Fibroblast of lung (primary cell): ENCODE measurements at regions not wholly inside any gene's neighbourhood (a gene's known extent, or its start where the extent isn't known, plus 50 kb on each side); places are given as distances from the start of the nearest gene placed in this dataset.

ENCODE experiments used
- DNase-seq, 2 donors: peaks; one replicate each; pipeline versions ENCODE4 v3.0.0 to v3.0.0-alpha.2; 2010; ENCODE audit warnings: low read depth in 2 of 2
- H2AFZ ChIP-seq: 2 replicates; pipeline ENCODE4 v1.5.1; 2012; ENCODE audit warnings: low read length, control low read depth, inconsistent platforms
- H3K27ac ChIP-seq: 2 replicates; pipeline ENCODE4 v1.5.1; 2011; ENCODE audit warnings: low read length, control low read depth; ENCODE audit not compliant: insufficient read depth
- H3K27me3 ChIP-seq: 2 replicates; pipeline ENCODE4 v1.5.1; 2011; ENCODE audit warnings: mild to moderate bottlenecking, low read length; ENCODE audit not compliant: control insufficient read depth, insufficient read depth
- H3K36me3 ChIP-seq: 2 replicates; pipeline ENCODE4 v1.5.1; 2011; ENCODE audit warnings: low read length; ENCODE audit not compliant: control insufficient read depth, insufficient read depth
- H3K4me1 ChIP-seq: 2 replicates; pipeline ENCODE4 v1.5.1; 2011; ENCODE audit warnings: low read length; ENCODE audit not compliant: control insufficient read depth, insufficient read depth; ENCODE audit errors: extremely low read depth
- H3K4me2 ChIP-seq: 2 replicates; pipeline ENCODE4 v1.5.1; 2011; ENCODE audit warnings: low read length, control low read depth; ENCODE audit not compliant: insufficient read depth; ENCODE audit errors: extremely low read depth
- H3K4me3 ChIP-seq, 4 experiments: fragments of 200-600 bp in 1 of 4; sonication (generic) in 1 of 4; replicated peaks in 1 of 4; 2 replicates each; pipeline ENCODE4 v1.5.1; 2011 to 2016; ENCODE audit warnings: low read length in 4 of 4, low read depth in 3 of 4, mild to moderate bottlenecking in 3 of 4, control low read depth in 2 of 4, inconsistent platforms in 1 of 4, mixed read lengths in 1 of 4; ENCODE audit not compliant: insufficient read depth in 1 of 4; ENCODE audit errors: control extremely low read depth in 1 of 4
- H3K79me2 ChIP-seq: 2 replicates; pipeline ENCODE4 v1.5.1; 2012; ENCODE audit warnings: mild to moderate bottlenecking, low read length, inconsistent platforms; ENCODE audit not compliant: control insufficient read depth, insufficient read depth
- H3K9ac ChIP-seq: 2 replicates; pipeline ENCODE4 v1.5.1; 2011; ENCODE audit warnings: mild to moderate bottlenecking, low read length, control low read depth; ENCODE audit not compliant: insufficient read depth
- H3K9me3 ChIP-seq: 2 replicates; pipeline ENCODE4 v1.5.1; 2012; ENCODE audit warnings: low read depth, low read length; ENCODE audit not compliant: control insufficient read depth, insufficient read depth
- H4K20me1 ChIP-seq: 2 replicates; pipeline ENCODE4 v1.5.1; 2011; ENCODE audit warnings: low read length; ENCODE audit not compliant: control insufficient read depth, insufficient read depth; ENCODE audit errors: extremely low read depth
- EZH2 ChIP-seq: IDR thresholded peaks from 2 replicates; pipeline ENCODE4 v1.5.1; 2012; ENCODE audit warnings: low read length, control low read depth, mild to moderate bottlenecking; ENCODE audit errors: missing control alignments
- TF ChIP-seq, protein P1 (sequence below), 2 donors: IDR thresholded peaks in 1 of 2; conservative IDR thresholded peaks in 1 of 2; 1 replicate in 1 of 2; 2 replicates in 1 of 2; pipeline ENCODE4 v1.5.1; 2011 to 2012; ENCODE audit warnings: low read length in 2 of 2, control low read depth in 1 of 2, inconsistent platforms in 1 of 2, low read depth in 1 of 2, mild to moderate bottlenecking in 1 of 2

GRCh38 chr1:106747232-106747631, 309.2 kb upstream of the PRMT6 start:
- DNase-seq = peak in 1 of 2 donors; percentile 36
- Histone ChIP-seq H3K9ac (no peak overlapping the region), H3K79me2 (no peaks in the 10 kb centered on the region), H3K9me3 (no peaks in the 10 kb centered on the region), H3K4me3 (no peak overlapping the region), H3K4me2 (no peak overlapping the region), H3K27me3 (no peaks in the 10 kb centered on the region), H3K4me1 (no peaks in the 10 kb centered on the region), H3K27ac (no peak overlapping the region), H3K36me3 (no peaks in the 10 kb centered on the region), H4K20me1 (no peaks in the 10 kb centered on the region), H2AFZ (no peak overlapping the region)
- no peak for TF ChIP-seq EZH2
- TF ChIP-seq, protein P1, sequence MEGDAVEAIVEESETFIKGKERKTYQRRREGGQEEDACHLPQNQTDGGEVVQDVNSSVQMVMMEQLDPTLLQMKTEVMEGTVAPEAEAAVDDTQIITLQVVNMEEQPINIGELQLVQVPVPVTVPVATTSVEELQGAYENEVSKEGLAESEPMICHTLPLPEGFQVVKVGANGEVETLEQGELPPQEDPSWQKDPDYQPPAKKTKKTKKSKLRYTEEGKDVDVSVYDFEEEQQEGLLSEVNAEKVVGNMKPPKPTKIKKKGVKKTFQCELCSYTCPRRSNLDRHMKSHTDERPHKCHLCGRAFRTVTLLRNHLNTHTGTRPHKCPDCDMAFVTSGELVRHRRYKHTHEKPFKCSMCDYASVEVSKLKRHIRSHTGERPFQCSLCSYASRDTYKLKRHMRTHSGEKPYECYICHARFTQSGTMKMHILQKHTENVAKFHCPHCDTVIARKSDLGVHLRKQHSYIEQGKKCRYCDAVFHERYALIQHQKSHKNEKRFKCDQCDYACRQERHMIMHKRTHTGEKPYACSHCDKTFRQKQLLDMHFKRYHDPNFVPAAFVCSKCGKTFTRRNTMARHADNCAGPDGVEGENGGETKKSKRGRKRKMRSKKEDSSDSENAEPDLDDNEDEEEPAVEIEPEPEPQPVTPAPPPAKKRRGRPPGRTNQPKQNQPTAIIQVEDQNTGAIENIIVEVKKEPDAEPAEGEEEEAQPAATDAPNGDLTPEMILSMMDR (conservative IDR thresholded peaks at IDR 0.05 in 1 of 2, IDR thresholded peaks at IDR 0.05 in 1 of 2; ENCODE audit: low read depth in 1 of 2, low read length in 2 of 2) = no peak

DNA sequence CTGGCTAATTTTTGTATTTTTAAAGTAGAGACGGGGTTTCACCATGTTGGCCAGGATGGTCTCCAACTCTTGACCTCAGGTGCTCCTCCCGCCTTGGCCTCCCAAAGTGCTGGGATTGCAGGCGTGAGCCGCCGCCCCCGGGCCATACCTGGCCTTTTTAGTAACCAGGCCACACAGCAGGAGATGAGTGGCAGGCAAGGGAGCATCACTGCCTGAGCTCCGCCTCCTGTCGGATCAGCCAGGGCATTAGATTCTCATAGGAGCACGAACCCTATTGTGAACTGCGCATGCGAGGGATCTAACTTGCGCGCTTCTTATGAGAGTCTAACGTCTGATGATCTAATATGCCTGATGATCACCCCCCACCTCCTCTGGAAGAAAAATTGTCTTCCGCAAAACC, 308.7 kb upstream of the PRMT6 start:
- Histone ChIP-seq H3K9ac (no peak overlapping the region), H2AFZ (no peak overlapping the region), H3K27me3 (no peaks in the 10 kb centered on the region), H3K79me2 (no peaks in the 10 kb centered on the region), H3K4me1 (no peaks in the 10 kb centered on the region), H3K36me3 (no peaks in the 10 kb centered on the region), H3K27ac (no peak overlapping the region), H3K4me3 (no peak overlapping the region), H3K4me2 (no peak overlapping the region), H4K20me1 (no peaks in the 10 kb centered on the region), H3K9me3 (no peaks in the 10 kb centered on the region)
- no peak for DNase-seq
- no peak for TF ChIP-seq EZH2
- TF ChIP-seq, protein P1 (conservative IDR thresholded peaks at IDR 0.05 in 1 of 2, IDR thresholded peaks at IDR 0.05 in 1 of 2; ENCODE audit: low read depth in 1 of 2, low read length in 2 of 2) = no peak

DNA sequence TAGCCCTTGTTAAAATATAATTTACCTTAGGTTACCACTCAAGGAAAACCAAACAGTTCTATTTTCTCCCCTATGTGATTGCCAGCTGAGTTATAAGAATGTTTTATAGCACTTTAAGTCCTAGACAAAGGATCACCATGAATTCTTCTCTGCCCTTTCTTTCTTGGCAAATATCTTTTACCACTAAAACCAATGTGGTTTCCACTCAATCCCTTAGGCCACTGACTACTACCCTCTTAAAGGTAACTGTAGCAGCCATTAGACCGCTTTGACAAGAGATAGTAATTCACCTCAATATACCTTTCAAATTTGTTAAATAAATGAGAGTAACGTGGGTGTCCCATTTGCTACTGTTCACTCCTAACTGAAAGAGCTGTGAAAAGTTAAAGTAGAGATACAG, 307.9 kb upstream of the PRMT6 start:
- no peaks in the 10 kb centered on the region for H3K79me2 ChIP-seq
- peak in 1 of 2 donors; percentile 0 for DNase-seq
- H3K36me3 ChIP-seq = no peaks in the 10 kb centered on the region
- no peak overlapping the region for H2AFZ ChIP-seq
- no peak overlapping the region for H3K9ac ChIP-seq
- H3K27me3 ChIP-seq = no peaks in the 10 kb centered on the region
- no peaks in the 10 kb centered on the region for H4K20me1 ChIP-seq
- no peak overlapping the region for H3K27ac ChIP-seq
- H3K4me2 ChIP-seq = no peak overlapping the region
- TF ChIP-seq EZH2 = no peak
- TF ChIP-seq, protein P1 (conservative IDR thresholded peaks at IDR 0.05 in 1 of 2, IDR thresholded peaks at IDR 0.05 in 1 of 2; ENCODE audit: low read depth in 1 of 2, low read length in 2 of 2) = no peak
- H3K4me3 ChIP-seq = no peak overlapping the region
- no peaks in the 10 kb centered on the region for H3K4me1 ChIP-seq
- no peaks in the 10 kb centered on the region for H3K9me3 ChIP-seq
